ENCODE measurements at regions not wholly inside any gene's neighbourhood (a gene's known extent, or its start where the extent isn't known, plus 50 kb on each side); places are given as distances from the start of the nearest gene placed in this dataset.

GRCh38 chr2:118325321-118325955 is 237.2 kb downstream of the INSIG2 start:
- intact Hi-C loops (cut with DNase I): no loop called here
- DNase-seq: no peak

GRCh38 chr2:118322406-118322805 is 234.1 kb downstream of the INSIG2 start:
- no peak for DNase-seq
- intact Hi-C loops (cut with DNase I): no loop called here

GRCh38 chr2:118321432-118322105 is 233.3 kb downstream of the INSIG2 start:
- intact Hi-C loops (cut with DNase I): no loop called here
- DNase-seq: no peak

- DNase-seq: no peak
- intact Hi-C loops (cut with DNase I): no loop called here
These were observed 232.4 kb downstream of the INSIG2 start for GRCh38 chr2:118320658-118321057.

- intact Hi-C loops (cut with DNase I): no loop called here
- no peak for DNase-seq
These were observed 231.9 kb downstream of the INSIG2 start for GRCh38 chr2:118320196-118320595.

- no peak for DNase-seq
- intact Hi-C loops (cut with DNase I): no loop called here
These were observed 231.0 kb downstream of the INSIG2 start for GRCh38 chr2:118319271-118319684.

- DNase-seq: no peak
- intact Hi-C loops (cut with DNase I): no loop called here
These were observed 227.3 kb downstream of the INSIG2 start for GRCh38 chr2:118315606-118316005.

- no peak for DNase-seq
- intact Hi-C loops (cut with DNase I): no loop called here
These were observed 224.9 kb downstream of the INSIG2 start for GRCh38 chr2:118312969-118313756.

GRCh38 chr2:118310681-118311429 is 222.6 kb downstream of the INSIG2 start:
- peak in 17 of 42 donors; percentile 3 to 41 (median 14) for DNase-seq
- intact Hi-C loops (cut with DNase I): no loop called here

GRCh38 chr2:118309946-118310680 is 221.8 kb downstream of the INSIG2 start:
- DNase-seq: peak; percentile 23 to 78 (median 58)
- intact Hi-C loops (cut with DNase I): no loop called here

GRCh38 chr2:118309257-118309945 is 221.1 kb downstream of the INSIG2 start:
- intact Hi-C loops (cut with DNase I): no loop called here

GRCh38 chr2:118307864-118308263 is 219.6 kb downstream of the INSIG2 start:
- intact Hi-C loops (cut with DNase I): no loop called here
- DNase-seq: no peak

More at GRCh38 chr2:118309257-118309945, 221.1 kb downstream of the INSIG2 start:
- peak in 3 of 42 donors; percentile 5 to 10 (median 10) for DNase-seq

GRCh38 chr2:118301248-118301647 is 213.0 kb downstream of the INSIG2 start:
- intact Hi-C loops (cut with DNase I): no loop called here
- DNase-seq: no peak

- intact Hi-C loops (cut with DNase I): no loop called here
- no peak for DNase-seq
These were observed 212.6 kb downstream of the INSIG2 start for GRCh38 chr2:118300832-118301231.

GRCh38 chr2:118296663-118297062 is 208.4 kb downstream of the INSIG2 start:
- intact Hi-C loops (cut with DNase I): no loop called here

GRCh38 chr2:118295592-118296390 is 207.5 kb downstream of the INSIG2 start:
- intact Hi-C loops (cut with DNase I): no loop called here
- no peak for DNase-seq

More at GRCh38 chr2:118296663-118297062, 208.4 kb downstream of the INSIG2 start:
- DNase-seq: no peak

GRCh38 chr2:118294063-118294462 is 205.8 kb downstream of the INSIG2 start:
- intact Hi-C loops (cut with DNase I): no loop called here
- DNase-seq: no peak
